PC-3 (cell line): ENCODE measurements at regions not wholly inside any gene's neighbourhood (a gene's known extent, or its start where the extent isn't known, plus 50 kb on each side); places are given as distances from the start of the nearest gene placed in this dataset.

Experiments
- ATAC-seq: fragments of 200-7000 bp; cut with Tn5 transposase; 2 replicates; pipeline ENCODE4 v1.9.1; 2020; ENCODE audit warnings: mild to moderate bottlenecking, moderate library complexity
- BruUV-seq: library from RNA; stranded (reverse); fragments of 400-500 nt; replicated peaks from 2 replicates; lab custom pipeline; 2021; lab: Mats Ljungman, UMichigan
- CTCF ChIA-PET: fragments of 300-600 bp; sonication (Branson Sonifier 250); formaldehyde crosslinking; loops from one replicate; lab custom pipeline; 2022; ENCODE audit warnings: antibody characterized with exemption; lab: Charles Lee
- POLR2A ChIA-PET: fragments of 300-600 bp; sonication (Branson Sonifier 250); formaldehyde crosslinking; loops from one replicate; lab custom pipeline; 2022; ENCODE audit warnings: antibody characterized with exemption; ENCODE audit not compliant: unreplicated experiment; lab: Charles Lee
- DNase-seq: peaks from one replicate; pipeline ENCODE4 v3.0.0-alpha.2; 2015
- H2AFZ ChIP-seq: fragments of 300-600 bp; sonication (generic); 2 replicates; pipeline ENCODE4 v1.6.0; 2016; ENCODE audit warnings: antibody characterized with exemption, low read length
- H3F3A ChIP-seq: fragments of 300-600 bp; sonication (generic); one replicate; pipeline ENCODE4 v1.6.0; 2017; ENCODE audit warnings: antibody characterized with exemption, low read length, control low read depth, mild to moderate bottlenecking; ENCODE audit not compliant: unreplicated experiment
- H3K27ac ChIP-seq: fragments of 300-600 bp; sonication (generic); 2 replicates; pipeline ENCODE4 v1.5.1; 2016; ENCODE audit warnings: mild to moderate bottlenecking, low read length
- H3K27me3 ChIP-seq: fragments of 300-600 bp; sonication (generic); 2 replicates; pipeline ENCODE4 v1.6.1; 2016; ENCODE audit warnings: low read length, mixed read lengths
- H3K36me3 ChIP-seq: fragments of 300-600 bp; sonication (generic); 2 replicates; pipeline ENCODE4 v1.6.1; 2016; ENCODE audit warnings: low read depth, mixed run types, low read length, mixed read lengths
- H3K4me1 ChIP-seq: fragments of 300-600 bp; sonication (generic); 2 replicates; pipeline ENCODE4 v1.5.1; 2016; ENCODE audit warnings: low read length; ENCODE audit not compliant: insufficient read depth
- H3K4me2 ChIP-seq: fragments of 300-600 bp; sonication (generic); 2 replicates; pipeline ENCODE4 v1.6.0; 2016; ENCODE audit warnings: low read length
- H3K4me3 ChIP-seq: fragments of 300-600 bp; sonication (generic); 2 replicates; pipeline ENCODE4 v1.5.1; 2016; ENCODE audit warnings: mild to moderate bottlenecking, low read length, mixed read lengths
- H3K79me2 ChIP-seq: fragments of 300-600 bp; sonication (generic); 2 replicates; pipeline ENCODE4 v1.6.1; 2017; ENCODE audit warnings: low read length, mixed read lengths
- H3K9ac ChIP-seq: fragments of 300-600 bp; sonication (generic); 2 replicates; pipeline ENCODE4 v1.6.0; 2016; ENCODE audit warnings: mild to moderate bottlenecking, low read length
- H3K9me2 ChIP-seq: fragments of 300-600 bp; sonication (generic); replicated peaks from 2 replicates; pipeline ENCODE4 v1.6.1; 2016; ENCODE audit warnings: mixed run types, low read length, mixed read lengths
- H3K9me3 ChIP-seq: fragments of 300-600 bp; sonication (generic); 2 replicates; pipeline ENCODE4 v1.6.1; 2016; ENCODE audit warnings: low read length, mixed read lengths
- H4K20me1 ChIP-seq: fragments of 300-600 bp; sonication (generic); 2 replicates; pipeline ENCODE4 v1.6.1; 2016; ENCODE audit warnings: low read length, mixed read lengths
- CTCF ChIP-seq: fragments of 300-600 bp; sonication (generic); conservative IDR thresholded peaks from 2 replicates; pipeline ENCODE4 v1.5.1; 2017; ENCODE audit warnings: antibody characterized with exemption, low read depth, mild to moderate bottlenecking, low read length
- EZH2 ChIP-seq: fragments of 300-600 bp; sonication (generic); IDR thresholded peaks from one replicate; pipeline ENCODE4 v1.6.1; 2017; ENCODE audit warnings: antibody characterized with exemption, mild to moderate bottlenecking, low read length; ENCODE audit not compliant: unreplicated experiment
- EZH2phosphoT487 ChIP-seq: fragments of 300-600 bp; sonication (generic); IDR thresholded peaks from 2 replicates; pipeline ENCODE4 v1.6.1; 2018; ENCODE audit warnings: mild to moderate bottlenecking, antibody characterized with exemption, low read length, borderline replicate concordance
- intact Hi-C: fragments of 100-400 bp; cut with micrococcal nuclease; formaldehyde crosslinking; loops from 2 replicates; pipeline ENCODE4 v1.9.0; 2023

- Histone ChIP-seq H3K79me2 (no peaks in the 10 kb centered on the region), H4K20me1 (no peaks in the 10 kb centered on the region), H3K9me2 (no peaks in the 10 kb centered on the region), H3K36me3 (no peaks in the 10 kb centered on the region), H3K4me1 (no peaks in the 10 kb centered on the region), H3F3A (no peaks in the 10 kb centered on the region), H3K9me3 (no peaks in the 10 kb centered on the region), H3K4me3 (no peak overlapping the region), H2AFZ (no peak overlapping the region), H3K27ac (no peak overlapping the region), H3K27me3 (peaks cover 25% of the 10 kb centered on the region), H3K4me2 (no peak overlapping the region), H3K9ac (no peak overlapping the region)
- intact Hi-C loops, result no loop called here
- no peak for ATAC-seq
- no peak for TF ChIP-seq EZH2phosphoT487
- no peak for TF ChIP-seq EZH2
- no peak for TF ChIP-seq CTCF
- ChIA-PET POLR2A (no interaction called here), CTCF (no interaction called here)
- no TSS peak for BruUV-seq
- DNase-seq, result no peak
These were observed 179.8 kb downstream of the LINC00237 start for GRCh38 chr20:20926222-20926905.

GRCh38 chr20:20920433-20920832, 185.7 kb downstream of the LINC00237 start:
- H3K9me2 ChIP-seq, result 0 out of 2 replicates have a peak, but pooled peaks cover 5% of the 10 kb centered on the region
- ChIA-PET CTCF (no interaction called here), POLR2A (no interaction called here)
- 0 out of 2 replicates have a peak, but pooled peaks cover 8% of the 10 kb centered on the region for H3K9me3 ChIP-seq
- no peak for TF ChIP-seq CTCF
- H3F3A ChIP-seq, result no peaks in the 10 kb centered on the region
- H3K4me1 ChIP-seq, result no peaks in the 10 kb centered on the region
- no peak for DNase-seq
- no peak overlapping the region for H3K4me2 ChIP-seq
- no peaks in the 10 kb centered on the region for H3K79me2 ChIP-seq
- H3K27ac ChIP-seq, result no peak overlapping the region
- intact Hi-C loops, result no loop called here
- no peak overlapping the region for H3K9ac ChIP-seq
- no peak for ATAC-seq
- no peak overlapping the region for H3K4me3 ChIP-seq
- no peaks in the 10 kb centered on the region for H4K20me1 ChIP-seq
- no peaks in the 10 kb centered on the region for H3K27me3 ChIP-seq
- BruUV-seq, result no TSS peak
- no peak overlapping the region for H2AFZ ChIP-seq
- H3K36me3 ChIP-seq, result no peaks in the 10 kb centered on the region

GRCh38 chr20:20915844-20916243, 190.3 kb downstream of the LINC00237 start:
- ATAC-seq (no peak), DNase-seq (no peak)
- CTCF ChIA-PET, result no interaction called here
- POLR2A ChIA-PET, result interaction anchor here (0.5 kb wide), 1 partner anchor 84 kb away, joined by 3 read pairs; no protein-coding TSS in a partner anchor
- Histone ChIP-seq H3K79me2 (no peaks in the 10 kb centered on the region), H3K27ac (no peak overlapping the region), H3K9ac (no peak overlapping the region), H3K9me3 (0 out of 2 replicates have a peak, but pooled peaks cover 8% of the 10 kb centered on the region), H3F3A (no peaks in the 10 kb centered on the region), H4K20me1 (no peaks in the 10 kb centered on the region), H3K4me3 (no peak overlapping the region), H3K9me2 (0 out of 2 replicates have a peak, but pooled peaks cover 4% of the 10 kb centered on the region), H2AFZ (no peak overlapping the region), H3K36me3 (no peaks in the 10 kb centered on the region), H3K27me3 (peaks cover 25% of the 10 kb centered on the region), H3K4me2 (no peak overlapping the region), H3K4me1 (no peaks in the 10 kb centered on the region)
- no TSS peak for BruUV-seq
- intact Hi-C loops, result no loop called here
- TF ChIP-seq EZH2phosphoT487, result no peak
- no peak for TF ChIP-seq CTCF
- TF ChIP-seq EZH2, result no peak
